Ascending aorta (tissue), 2 donors: ENCODE measurements at regions not wholly inside any gene's neighbourhood (a gene's known extent, or its start where the extent isn't known, plus 50 kb on each side); places are given as distances from the start of the nearest gene placed in this dataset.

Source experiments
- DNase-seq, 2 donors: peaks; one replicate each; pipeline ENCODE4 v3.0.0-alpha.2; 2019; ENCODE audit warnings: low spot score in 2 of 2
- H3K27ac ChIP-seq, 2 donors: fragments of 200-600 bp; sonication (generic); one replicate each; pipeline ENCODE4 v1.5.1; 2016 to 2017; ENCODE audit warnings: mild to moderate bottlenecking in 1 of 2
- H3K27me3 ChIP-seq: fragments of 200-600 bp; sonication (generic); one replicate; pipeline ENCODE4 v1.5.1; 2017
- H3K36me3 ChIP-seq, 2 donors: fragments of 200-600 bp; sonication (generic); one replicate each; pipeline ENCODE4 v1.5.1; 2016
- H3K4me1 ChIP-seq, 2 donors: fragments of 200-600 bp; sonication (generic); one replicate each; pipeline ENCODE4 v1.5.1; 2016 to 2017; ENCODE audit warnings: mild to moderate bottlenecking in 1 of 2
- H3K4me3 ChIP-seq, 2 donors: fragments of 200-600 bp; sonication (generic); one replicate each; pipeline ENCODE4 v1.5.1; 2016 to 2017; ENCODE audit warnings: mild to moderate bottlenecking in 1 of 2
- H3K9me3 ChIP-seq, 2 donors: fragments of 200-600 bp; sonication (generic); one replicate each; pipeline ENCODE4 v1.5.1; 2016
- intact Hi-C: fragments of 100-400 bp; cut with DNase I; formaldehyde crosslinking; loops from one replicate; pipeline ENCODE4 v1.15.1; 2023
- TF ChIP-seq, protein P1 (sequence below), 3 experiments: fragments of 200-600 bp in 2 of 3; fragments of 450-650 bp in 1 of 3; sonication (generic) in 2 of 3; IDR thresholded peaks; one replicate each; pipeline ENCODE4 v1.5.1; 2016 to 2019; ENCODE audit warnings: antibody characterized with exemption in 3 of 3, mild to moderate bottlenecking in 1 of 3, moderate library complexity in 1 of 3

DNA sequence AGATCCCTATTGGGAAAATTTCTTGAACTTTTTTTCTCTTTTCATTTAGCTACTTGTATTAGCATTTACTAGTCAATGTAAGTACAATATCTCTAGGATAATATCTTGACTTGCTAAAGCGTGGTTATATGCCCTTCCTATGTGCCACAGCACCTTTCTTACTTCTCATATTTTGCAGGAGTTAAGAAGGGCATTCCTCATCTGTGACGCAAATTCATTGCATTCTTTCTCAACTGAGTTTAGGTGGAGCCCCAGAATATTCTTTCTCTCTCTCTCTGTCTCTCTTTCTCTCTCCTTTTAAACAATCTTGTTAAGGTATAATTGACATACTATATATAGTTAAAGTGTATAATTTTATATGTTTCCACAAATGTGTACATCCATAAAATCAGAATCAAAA, 266.1 kb downstream of the RAB38 start:
- DNase-seq, result no peak

GRCh38 chr11:87908086-87908485, 267.2 kb downstream of the RAB38 start:
- Histone ChIP-seq H3K4me3 (no peak overlapping the region), H3K27ac (no peak overlapping the region), H3K36me3 (no peaks in the 10 kb centered on the region), H3K4me1 (no peaks in the 10 kb centered on the region), H3K27me3 (no peaks in the 10 kb centered on the region), H3K9me3 (no peaks in the 10 kb centered on the region)
- no peak for DNase-seq
- TF ChIP-seq, protein P1, sequence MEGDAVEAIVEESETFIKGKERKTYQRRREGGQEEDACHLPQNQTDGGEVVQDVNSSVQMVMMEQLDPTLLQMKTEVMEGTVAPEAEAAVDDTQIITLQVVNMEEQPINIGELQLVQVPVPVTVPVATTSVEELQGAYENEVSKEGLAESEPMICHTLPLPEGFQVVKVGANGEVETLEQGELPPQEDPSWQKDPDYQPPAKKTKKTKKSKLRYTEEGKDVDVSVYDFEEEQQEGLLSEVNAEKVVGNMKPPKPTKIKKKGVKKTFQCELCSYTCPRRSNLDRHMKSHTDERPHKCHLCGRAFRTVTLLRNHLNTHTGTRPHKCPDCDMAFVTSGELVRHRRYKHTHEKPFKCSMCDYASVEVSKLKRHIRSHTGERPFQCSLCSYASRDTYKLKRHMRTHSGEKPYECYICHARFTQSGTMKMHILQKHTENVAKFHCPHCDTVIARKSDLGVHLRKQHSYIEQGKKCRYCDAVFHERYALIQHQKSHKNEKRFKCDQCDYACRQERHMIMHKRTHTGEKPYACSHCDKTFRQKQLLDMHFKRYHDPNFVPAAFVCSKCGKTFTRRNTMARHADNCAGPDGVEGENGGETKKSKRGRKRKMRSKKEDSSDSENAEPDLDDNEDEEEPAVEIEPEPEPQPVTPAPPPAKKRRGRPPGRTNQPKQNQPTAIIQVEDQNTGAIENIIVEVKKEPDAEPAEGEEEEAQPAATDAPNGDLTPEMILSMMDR (IDR thresholded peaks at IDR 0.05), result no peak
- intact Hi-C loops, result no loop called here

More for the DNA sequence above, 266.1 kb downstream of the RAB38 start:
- H3K27ac ChIP-seq, result no peak overlapping the region
- H3K27me3 ChIP-seq, result no peaks in the 10 kb centered on the region
- intact Hi-C loops, result no loop called here
- no peak overlapping the region for H3K4me3 ChIP-seq
- H3K4me1 ChIP-seq, result no peaks in the 10 kb centered on the region
- TF ChIP-seq, protein P1 (IDR thresholded peaks at IDR 0.05), result no peak
- H3K9me3 ChIP-seq, result no peaks in the 10 kb centered on the region
- no peaks in the 10 kb centered on the region for H3K36me3 ChIP-seq

DNA sequence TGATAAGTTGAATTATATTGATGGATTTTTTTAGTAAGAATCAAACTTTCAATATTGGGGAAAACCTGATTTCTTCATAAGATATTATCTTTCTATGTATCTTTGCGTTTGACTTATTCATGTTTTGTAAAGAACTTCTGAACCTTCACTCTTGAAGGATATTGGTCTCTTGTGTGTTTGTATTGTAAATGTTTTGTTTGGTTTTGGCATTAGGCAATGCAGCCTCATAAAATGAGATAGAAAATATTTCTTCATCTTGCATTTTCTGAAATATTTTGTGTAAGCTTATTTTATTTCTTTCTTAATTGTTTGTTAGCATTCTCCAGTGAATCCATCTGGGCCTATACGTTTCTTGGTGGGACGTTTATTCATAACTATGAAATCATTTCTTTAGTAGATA, 271.9 kb downstream of the RAB38 start:
- Histone ChIP-seq H3K4me3 (no peak overlapping the region), H3K36me3 (no peaks in the 10 kb centered on the region), H3K27me3 (no peaks in the 10 kb centered on the region), H3K4me1 (no peaks in the 10 kb centered on the region), H3K9me3 (no peaks in the 10 kb centered on the region), H3K27ac (no peak overlapping the region)
- TF ChIP-seq, protein P1 (IDR thresholded peaks at IDR 0.05), result no peak
- intact Hi-C loops, result no loop called here
- no peak for DNase-seq

- TF ChIP-seq, protein P1 (IDR thresholded peaks at IDR 0.05), result no peak
- H3K9me3 ChIP-seq, result no peaks in the 10 kb centered on the region
- intact Hi-C loops, result no loop called here
Measured at GRCh38 chr11:87901341-87901740, 273.9 kb downstream of the RAB38 start.

DNA sequence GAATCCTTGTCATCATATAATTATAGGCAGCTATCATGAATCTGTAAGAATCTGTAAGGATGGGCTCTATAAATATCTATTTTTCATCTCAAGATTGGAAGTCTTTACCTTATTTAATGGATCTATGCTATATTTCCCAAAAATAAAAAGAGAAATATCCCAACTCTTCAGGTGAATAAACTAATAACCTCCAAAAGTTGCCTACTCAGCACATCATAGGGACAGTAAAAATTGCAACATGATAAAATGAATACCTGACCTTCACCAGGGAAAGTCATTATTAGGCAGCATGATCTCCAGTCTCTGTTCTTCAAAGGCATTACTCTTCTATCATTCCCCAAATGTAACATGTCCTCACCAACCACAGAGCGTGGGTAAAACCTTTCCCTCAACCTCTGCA, 277.3 kb downstream of the RAB38 start:
- DNase-seq, result no peak
- Histone ChIP-seq H3K27me3 (no peaks in the 10 kb centered on the region), H3K9me3 (no peaks in the 10 kb centered on the region), H3K4me1 (no peaks in the 10 kb centered on the region), H3K27ac (no peak overlapping the region), H3K4me3 (no peak overlapping the region), H3K36me3 (no peaks in the 10 kb centered on the region)
- intact Hi-C loops, result no loop called here
- TF ChIP-seq, protein P1 (IDR thresholded peaks at IDR 0.05), result no peak

More at GRCh38 chr11:87901341-87901740, 273.9 kb downstream of the RAB38 start:
- Histone ChIP-seq H3K4me3 (no peak overlapping the region), H3K27me3 (no peaks in the 10 kb centered on the region), H3K4me1 (no peaks in the 10 kb centered on the region), H3K36me3 (no peaks in the 10 kb centered on the region), H3K27ac (no peak overlapping the region)
- no peak for DNase-seq

GRCh38 chr11:87897071-87897470, 278.2 kb downstream of the RAB38 start:
- Histone ChIP-seq H3K27me3 (no peaks in the 10 kb centered on the region), H3K27ac (no peak overlapping the region), H3K4me1 (no peaks in the 10 kb centered on the region), H3K36me3 (no peaks in the 10 kb centered on the region), H3K9me3 (no peaks in the 10 kb centered on the region), H3K4me3 (no peak overlapping the region)
- intact Hi-C loops, result no loop called here
- no peak for DNase-seq
- TF ChIP-seq, protein P1 (IDR thresholded peaks at IDR 0.05), result no peak
